MM.1S (cell line): ENCODE measurements at regions not wholly inside any gene's neighbourhood (a gene's known extent, or its start where the extent isn't known, plus 50 kb on each side); places are given as distances from the start of the nearest gene placed in this dataset.

Experiments
- DNase-seq: peaks from one replicate; pipeline ENCODE4 v3.0.0-alpha.2; 2015
- H2AFZ ChIP-seq: fragments of 300-600 bp; sonication (generic); 2 replicates; pipeline ENCODE4 v1.6.0; 2016; ENCODE audit warnings: antibody characterized with exemption, low read length
- H3F3A ChIP-seq: fragments of 300-600 bp; sonication (generic); 2 replicates; pipeline ENCODE4 v1.6.1; 2016; ENCODE audit warnings: mild to moderate bottlenecking, antibody characterized with exemption, low read length, moderate library complexity, mixed read lengths; ENCODE audit not compliant: insufficient read depth
- H3K27ac ChIP-seq: fragments of 300-600 bp; sonication (generic); 2 replicates; pipeline ENCODE4 v1.5.1; 2016; ENCODE audit warnings: mild to moderate bottlenecking, low read length
- H3K27me3 ChIP-seq: fragments of 300-600 bp; sonication (generic); replicated peaks from 2 replicates; pipeline ENCODE4 v1.6.0; 2016; ENCODE audit warnings: low read length; ENCODE audit not compliant: insufficient read depth
- H3K36me3 ChIP-seq: fragments of 300-600 bp; sonication (generic); replicated peaks from 2 replicates; pipeline ENCODE4 v1.6.1; 2016; ENCODE audit warnings: mild to moderate bottlenecking, low read length, mixed read lengths; ENCODE audit not compliant: insufficient read depth
- H3K4me1 ChIP-seq: fragments of 300-600 bp; sonication (generic); 2 replicates; pipeline ENCODE4 v1.6.1; 2016; ENCODE audit warnings: low read length, mixed read lengths
- H3K4me2 ChIP-seq: fragments of 300-600 bp; sonication (generic); 2 replicates; pipeline ENCODE4 v1.6.0; 2016; ENCODE audit warnings: low read depth, low read length
- H3K4me3 ChIP-seq: fragments of 300-600 bp; sonication (generic); 2 replicates; pipeline ENCODE4 v1.5.1; 2016; ENCODE audit warnings: low read length, mixed read lengths
- H3K79me2 ChIP-seq: fragments of 300-600 bp; sonication (generic); 2 replicates; pipeline ENCODE4 v1.6.1; 2016; ENCODE audit warnings: mixed run types, low read length, mixed read lengths
- H3K9ac ChIP-seq: fragments of 300-600 bp; sonication (generic); 2 replicates; pipeline ENCODE4 v1.6.1; 2016; ENCODE audit warnings: low read length, mixed read lengths
- H3K9me2 ChIP-seq: fragments of 300-600 bp; sonication (generic); replicated peaks from 2 replicates; pipeline ENCODE4 v1.6.1; 2016; ENCODE audit warnings: mild to moderate bottlenecking, low read length, mixed read lengths; ENCODE audit not compliant: insufficient read depth
- H3K9me3 ChIP-seq: fragments of 300-600 bp; sonication (generic); replicated peaks from 2 replicates; pipeline ENCODE4 v1.6.1; 2016; ENCODE audit warnings: mild to moderate bottlenecking, low read length, mixed read lengths; ENCODE audit not compliant: insufficient read depth
- H4K20me1 ChIP-seq: fragments of 300-600 bp; sonication (generic); 2 replicates; pipeline ENCODE4 v1.6.1; 2016; ENCODE audit warnings: mild to moderate bottlenecking, low read length, moderate library complexity, mixed read lengths; ENCODE audit not compliant: insufficient read depth
- EZH2 ChIP-seq: fragments of 300-600 bp; sonication (generic); optimal IDR thresholded peaks from 2 replicates; pipeline ENCODE3; 2017; ENCODE audit warnings: low read depth, mild to moderate bottlenecking, antibody characterized with exemption, low read length, mixed read lengths
- EZH2phosphoT487 ChIP-seq: fragments of 300-600 bp; sonication (generic); IDR thresholded peaks from 2 replicates; pipeline ENCODE4 v1.6.1; 2018; ENCODE audit warnings: antibody characterized with exemption, low read length
- TF ChIP-seq, protein P1 (sequence below): fragments of 300-600 bp; sonication (generic); IDR thresholded peaks from 2 replicates; pipeline ENCODE4 v1.5.1; 2016; ENCODE audit warnings: antibody characterized with exemption, low read length, mixed read lengths

GRCh38 chr2:146997945-146998344, 846.9 kb upstream of the ACVR2A start:
- no peaks in the 10 kb centered on the region for H3K79me2 ChIP-seq
- H3F3A ChIP-seq: no peaks in the 10 kb centered on the region
- H3K9me2 ChIP-seq: no peaks in the 10 kb centered on the region
- H3K4me3 ChIP-seq: no peak overlapping the region
- no peak overlapping the region for H3K9ac ChIP-seq
- no peaks in the 10 kb centered on the region for H3K36me3 ChIP-seq
- TF ChIP-seq EZH2phosphoT487 (no peak), EZH2 (no peak)
- TF ChIP-seq, protein P1, sequence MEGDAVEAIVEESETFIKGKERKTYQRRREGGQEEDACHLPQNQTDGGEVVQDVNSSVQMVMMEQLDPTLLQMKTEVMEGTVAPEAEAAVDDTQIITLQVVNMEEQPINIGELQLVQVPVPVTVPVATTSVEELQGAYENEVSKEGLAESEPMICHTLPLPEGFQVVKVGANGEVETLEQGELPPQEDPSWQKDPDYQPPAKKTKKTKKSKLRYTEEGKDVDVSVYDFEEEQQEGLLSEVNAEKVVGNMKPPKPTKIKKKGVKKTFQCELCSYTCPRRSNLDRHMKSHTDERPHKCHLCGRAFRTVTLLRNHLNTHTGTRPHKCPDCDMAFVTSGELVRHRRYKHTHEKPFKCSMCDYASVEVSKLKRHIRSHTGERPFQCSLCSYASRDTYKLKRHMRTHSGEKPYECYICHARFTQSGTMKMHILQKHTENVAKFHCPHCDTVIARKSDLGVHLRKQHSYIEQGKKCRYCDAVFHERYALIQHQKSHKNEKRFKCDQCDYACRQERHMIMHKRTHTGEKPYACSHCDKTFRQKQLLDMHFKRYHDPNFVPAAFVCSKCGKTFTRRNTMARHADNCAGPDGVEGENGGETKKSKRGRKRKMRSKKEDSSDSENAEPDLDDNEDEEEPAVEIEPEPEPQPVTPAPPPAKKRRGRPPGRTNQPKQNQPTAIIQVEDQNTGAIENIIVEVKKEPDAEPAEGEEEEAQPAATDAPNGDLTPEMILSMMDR: no peak
- H3K9me3 ChIP-seq: no peaks in the 10 kb centered on the region
- H3K27me3 ChIP-seq: no peaks in the 10 kb centered on the region
- no peak for DNase-seq
- no peak overlapping the region for H3K27ac ChIP-seq
- no peak overlapping the region for H3K4me2 ChIP-seq
- no peaks in the 10 kb centered on the region for H4K20me1 ChIP-seq
- no peaks in the 10 kb centered on the region for H3K4me1 ChIP-seq
- H2AFZ ChIP-seq: no peak overlapping the region

GRCh38 chr2:146997488-146997887, 847.3 kb upstream of the ACVR2A start:
- Histone ChIP-seq H3K27me3 (no peaks in the 10 kb centered on the region), H3K79me2 (no peaks in the 10 kb centered on the region), H3K4me3 (no peak overlapping the region), H3K9me2 (no peaks in the 10 kb centered on the region), H3K9me3 (no peaks in the 10 kb centered on the region), H2AFZ (no peak overlapping the region), H3K9ac (no peak overlapping the region), H3K27ac (no peak overlapping the region), H3K4me1 (no peaks in the 10 kb centered on the region), H3F3A (no peaks in the 10 kb centered on the region), H4K20me1 (no peaks in the 10 kb centered on the region), H3K36me3 (no peaks in the 10 kb centered on the region), H3K4me2 (no peak overlapping the region)
- TF ChIP-seq, protein P1: no peak
- TF ChIP-seq EZH2 (no peak), EZH2phosphoT487 (no peak)
- DNase-seq: no peak

DNA sequence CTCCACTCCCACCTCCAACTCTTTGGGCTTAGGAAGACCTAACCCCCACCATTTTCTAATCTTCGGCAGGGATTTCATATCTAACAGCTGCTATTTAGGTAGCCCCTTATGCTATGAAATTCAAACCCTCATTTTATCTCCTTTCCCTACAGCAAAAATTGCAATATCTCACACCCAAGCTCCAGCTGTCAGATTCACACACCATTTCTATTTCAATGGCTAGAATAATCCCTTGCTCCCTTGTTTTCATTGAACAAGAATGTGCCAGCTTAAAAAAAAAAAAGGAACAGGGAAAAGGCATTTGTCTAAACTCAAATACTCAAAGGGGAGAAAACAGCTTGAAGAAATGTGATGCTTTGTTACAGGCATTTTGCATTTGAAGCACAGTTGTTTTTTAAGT, 850.6 kb upstream of the ACVR2A start:
- Histone ChIP-seq H3K4me1 (no peaks in the 10 kb centered on the region), H3K27me3 (no peaks in the 10 kb centered on the region), H3K4me2 (no peak overlapping the region), H3F3A (no peaks in the 10 kb centered on the region), H3K79me2 (no peaks in the 10 kb centered on the region), H3K36me3 (no peaks in the 10 kb centered on the region), H3K9me2 (no peaks in the 10 kb centered on the region), H3K9ac (no peak overlapping the region), H3K4me3 (no peak overlapping the region), H4K20me1 (no peaks in the 10 kb centered on the region), H2AFZ (no peak overlapping the region), H3K27ac (no peak overlapping the region), H3K9me3 (no peaks in the 10 kb centered on the region)
- TF ChIP-seq EZH2 (no peak), EZH2phosphoT487 (no peak)
- TF ChIP-seq, protein P1: no peak
- no peak for DNase-seq
